GM21423 (cell line): ENCODE measurements at regions not wholly inside any gene's neighbourhood (a gene's known extent, or its start where the extent isn't known, plus 50 kb on each side); places are given as distances from the start of the nearest gene placed in this dataset.
"Not testable (repeated sequence)": the region's sequence is repeated elsewhere in the genome, so short reads cannot be mapped to it uniquely, and the experiment has no call there.

Experiments
- ATAC-seq: cut with Tn5 transposase; IDR thresholded peaks from one replicate; pipeline ENCODE4 v1.9.1; 2021; ENCODE audit warnings: mild to moderate bottlenecking, moderate library complexity; ENCODE audit not compliant: unreplicated experiment

DNA sequence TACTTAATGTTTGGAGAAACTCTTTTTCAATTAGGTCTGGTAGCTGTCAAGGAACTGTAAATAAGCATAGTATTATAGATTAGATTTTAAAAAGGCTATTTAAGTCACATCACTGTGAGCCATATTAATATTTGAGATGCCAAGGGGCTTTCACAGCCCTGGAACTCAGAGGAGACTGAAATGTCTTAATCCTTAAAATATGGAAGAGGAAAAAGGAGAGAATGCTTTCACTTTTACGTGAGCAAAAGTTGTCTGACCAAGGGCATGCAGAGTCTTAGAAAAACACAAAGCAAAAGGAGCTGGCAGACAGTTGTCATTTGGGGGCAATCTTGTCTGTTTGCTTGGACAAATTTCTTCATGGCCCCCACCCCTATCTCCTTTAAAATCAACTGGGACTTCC is 253.2 kb upstream of the IGFBP7 start:
- ATAC-seq = no peak

GRCh38 chr4:57360681-57361080 is 250.5 kb upstream of the IGFBP7 start:
- ATAC-seq = no peak

DNA sequence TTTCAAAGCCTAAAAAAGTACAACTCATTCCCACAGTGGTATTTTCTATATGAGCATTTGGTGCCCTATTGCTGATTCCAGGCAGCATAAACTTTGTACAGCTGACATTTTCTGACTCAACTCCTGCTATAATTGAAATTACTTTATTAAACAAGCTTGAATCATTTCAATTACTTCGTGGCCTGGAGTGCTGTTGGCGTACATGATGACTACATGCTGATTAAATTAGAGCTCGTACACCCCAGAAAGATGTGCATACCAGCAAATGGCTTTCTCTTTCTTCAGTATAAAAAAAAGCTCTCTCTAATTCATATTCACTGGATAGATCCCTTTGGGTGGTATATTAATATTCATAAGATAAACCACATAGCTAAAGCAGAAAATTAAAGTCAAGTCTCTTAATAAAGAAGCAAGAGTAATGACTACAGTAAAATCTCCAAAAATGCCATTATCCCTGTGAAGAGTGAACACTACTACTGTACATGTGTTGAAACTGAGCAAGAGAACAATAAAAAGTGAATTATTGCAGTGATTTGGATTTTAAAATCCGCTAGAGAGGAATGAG is 245.0 kb upstream of the IGFBP7 start:
- no peak for ATAC-seq

DNA sequence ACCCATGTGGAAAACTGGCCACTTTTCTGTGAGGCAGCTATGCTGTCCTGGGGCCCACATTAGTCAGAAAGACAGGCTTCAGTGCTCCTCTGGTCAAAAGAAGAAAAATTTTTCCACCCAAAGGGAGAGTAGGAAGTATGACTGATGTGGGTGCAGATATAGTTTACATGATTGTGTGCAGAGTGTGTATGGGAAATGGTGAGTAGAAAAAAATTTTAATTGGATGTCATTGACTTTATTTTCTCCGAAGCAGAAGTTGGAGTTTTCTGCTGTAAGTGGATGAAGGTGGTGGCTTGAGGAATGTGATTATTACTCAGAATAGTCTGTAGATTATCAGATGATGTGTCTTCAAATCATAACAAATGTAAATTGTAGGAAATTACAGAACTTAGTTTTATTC is 241.5 kb upstream of the IGFBP7 start:
- no peak for ATAC-seq

DNA sequence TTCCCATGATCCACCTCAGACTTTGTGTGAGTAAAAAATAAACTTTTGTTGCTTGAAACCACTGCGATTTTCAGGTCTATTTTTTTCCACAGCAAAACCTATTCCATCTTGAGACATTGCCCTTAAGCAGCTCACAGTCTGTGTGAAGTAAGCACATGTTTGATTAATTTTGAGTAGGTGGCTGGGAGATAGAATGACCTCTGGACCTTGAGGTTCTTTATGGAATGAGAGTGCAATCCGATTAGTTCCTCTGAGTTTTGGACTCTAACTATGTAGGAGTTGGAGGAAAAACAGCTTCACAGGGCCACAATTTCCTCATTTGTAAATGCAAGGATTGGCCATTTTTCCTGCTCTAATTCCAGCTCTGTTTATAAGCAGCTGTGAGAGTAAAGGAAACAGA is 234.1 kb upstream of the IGFBP7 start:
- no peak for ATAC-seq

DNA sequence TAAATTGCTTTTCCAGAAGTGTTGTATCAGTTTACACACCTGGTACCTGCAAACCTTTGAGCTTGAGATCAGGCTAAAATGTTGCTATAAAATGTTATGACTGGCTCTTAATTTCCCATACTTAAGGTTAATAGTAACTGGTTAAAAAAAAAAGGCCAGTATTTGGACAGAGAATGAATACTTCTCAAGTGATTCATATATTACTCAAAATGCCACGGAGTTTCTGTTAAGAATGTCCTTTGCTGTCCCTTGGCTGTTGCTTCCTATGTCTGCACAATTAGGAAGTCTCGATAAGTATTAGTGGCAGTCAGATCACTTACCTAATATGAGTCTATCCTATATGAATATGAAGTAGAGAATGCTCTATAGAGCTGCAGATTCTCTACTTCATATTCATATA is 232.2 kb upstream of the IGFBP7 start:
- no peak for ATAC-seq

DNA sequence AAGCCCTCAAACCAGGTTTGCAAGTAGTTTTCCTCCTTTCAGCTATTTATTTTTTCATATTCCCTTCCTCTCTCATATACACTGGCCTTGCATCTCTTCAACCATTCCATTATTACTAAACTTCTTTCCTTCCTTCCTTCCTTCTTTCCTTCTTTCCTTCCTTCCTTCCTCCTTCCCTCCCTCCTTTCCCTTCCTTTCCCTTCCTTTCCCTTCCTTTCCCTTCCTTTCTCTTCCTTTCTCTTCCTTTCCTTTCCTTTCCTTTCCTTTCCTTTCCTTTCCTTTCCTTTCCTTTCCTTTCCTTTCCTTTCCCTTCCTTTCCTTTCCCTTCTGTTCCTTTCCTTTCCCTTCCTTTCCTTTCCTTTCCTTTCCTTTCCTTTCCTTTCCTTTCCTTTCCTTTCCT is 228.7 kb upstream of the IGFBP7 start:
- ATAC-seq = not testable (repeated sequence)

DNA sequence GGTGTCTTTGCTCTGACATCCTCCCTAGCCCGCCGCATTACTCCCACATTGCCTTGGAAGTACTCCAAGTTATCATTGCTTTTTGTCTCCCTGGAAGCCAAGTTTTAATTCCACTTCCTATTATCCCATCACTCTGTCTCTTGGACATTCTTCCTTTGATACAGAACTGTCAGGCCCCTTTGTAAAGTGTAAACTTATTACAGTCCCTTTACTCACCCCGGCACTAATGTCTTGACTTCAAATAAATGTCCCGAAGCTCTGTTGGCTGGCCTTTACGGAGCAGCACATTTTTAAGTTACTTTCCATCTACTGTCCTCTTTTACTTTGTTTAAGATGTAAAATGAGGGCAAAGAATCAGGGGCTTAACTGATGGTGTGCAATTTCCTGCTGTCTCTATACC is 223.5 kb upstream of the IGFBP7 start:
- ATAC-seq = no peak

- no peak for ATAC-seq
These were observed 221.8 kb upstream of the IGFBP7 start for GRCh38 chr4:57331959-57332358.

DNA sequence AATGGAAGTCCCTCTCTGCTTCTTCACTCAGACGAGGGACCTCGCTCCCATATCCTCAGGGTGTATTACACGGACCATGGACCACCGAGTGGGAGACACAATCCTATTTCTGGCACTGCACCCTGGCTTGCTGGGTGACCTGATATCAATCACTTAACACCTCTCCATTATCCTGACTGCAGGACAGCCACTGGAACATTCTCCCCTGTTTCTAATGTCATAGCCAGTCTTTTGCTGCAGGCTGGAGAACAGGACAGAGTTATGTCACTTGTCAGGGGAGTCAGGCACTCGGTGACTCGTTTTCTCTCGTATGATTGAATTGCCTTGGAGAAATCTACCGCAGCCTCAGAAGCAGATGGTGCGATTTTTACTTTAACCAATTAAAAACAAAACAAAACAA is 219.1 kb upstream of the IGFBP7 start:
- no peak for ATAC-seq

GRCh38 chr4:57324673-57325307 is 214.6 kb upstream of the IGFBP7 start:
- ATAC-seq = no peak

- no peak for ATAC-seq
These were observed 210.7 kb upstream of the IGFBP7 start for GRCh38 chr4:57320849-57321248.

- ATAC-seq = no peak
These were observed 210.0 kb upstream of the IGFBP7 start for GRCh38 chr4:57320217-57320616.

- no peak for ATAC-seq
These were observed 208.5 kb upstream of the IGFBP7 start for GRCh38 chr4:57318703-57319102.

DNA sequence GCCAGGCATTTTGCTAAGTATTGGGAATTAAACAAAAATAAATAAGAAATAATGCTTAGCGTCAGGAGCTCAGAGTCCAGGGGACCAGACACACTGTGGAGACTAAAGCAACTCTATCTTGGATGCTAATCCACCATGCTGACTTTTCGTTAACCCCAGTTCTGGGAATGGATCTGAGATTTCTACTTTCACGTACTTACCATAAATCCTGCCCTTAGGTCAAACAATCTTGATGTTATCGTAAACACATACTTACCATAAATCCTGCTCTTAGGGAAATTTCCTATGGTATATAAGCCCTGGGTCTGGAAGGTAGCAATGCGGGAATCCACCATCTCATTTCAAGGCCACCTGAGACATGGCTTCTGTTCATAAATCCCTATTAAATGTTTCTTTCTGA is 204.5 kb upstream of the IGFBP7 start:
- no peak for ATAC-seq

DNA sequence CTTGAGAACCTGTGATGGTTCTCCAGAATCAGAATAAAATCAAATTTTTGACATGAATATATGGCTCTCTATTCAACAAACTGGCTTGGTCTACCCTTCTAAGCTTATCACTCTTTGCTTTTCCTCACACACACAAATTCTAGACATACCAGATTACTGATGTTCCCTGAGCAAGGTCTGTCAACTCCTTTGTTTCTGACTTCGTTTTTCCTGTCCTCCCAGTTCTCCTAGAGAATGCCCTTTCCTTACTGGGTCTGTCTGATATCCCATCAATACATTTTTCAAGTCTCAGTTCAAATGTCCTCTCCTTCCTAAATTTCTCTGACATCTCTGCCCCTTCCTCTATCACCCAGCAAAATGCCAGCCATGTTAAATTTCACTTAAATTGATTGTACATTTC is 202.1 kb upstream of the IGFBP7 start:
- no peak for ATAC-seq

DNA sequence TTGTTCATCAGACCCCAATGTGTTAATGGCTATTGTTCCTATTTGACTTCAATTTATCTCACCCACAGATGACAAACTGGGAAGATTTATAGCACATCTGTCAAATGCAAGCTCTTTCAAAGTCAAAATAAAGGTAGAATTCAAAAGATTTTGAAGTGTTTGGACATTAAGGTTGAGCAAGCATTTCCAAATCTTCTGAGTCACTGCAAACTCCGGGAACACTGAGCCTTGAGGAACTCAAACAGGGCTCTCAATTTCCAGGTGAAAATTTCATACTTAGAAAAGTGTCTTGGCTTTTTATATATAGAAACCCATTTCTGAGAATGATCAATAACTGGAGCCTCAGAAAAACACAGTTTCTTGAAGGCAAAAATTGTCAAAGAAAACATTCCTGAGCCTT is 199.5 kb upstream of the IGFBP7 start:
- ATAC-seq = no peak

GRCh38 chr4:57308301-57308700 is 198.1 kb upstream of the IGFBP7 start:
- no peak for ATAC-seq

DNA sequence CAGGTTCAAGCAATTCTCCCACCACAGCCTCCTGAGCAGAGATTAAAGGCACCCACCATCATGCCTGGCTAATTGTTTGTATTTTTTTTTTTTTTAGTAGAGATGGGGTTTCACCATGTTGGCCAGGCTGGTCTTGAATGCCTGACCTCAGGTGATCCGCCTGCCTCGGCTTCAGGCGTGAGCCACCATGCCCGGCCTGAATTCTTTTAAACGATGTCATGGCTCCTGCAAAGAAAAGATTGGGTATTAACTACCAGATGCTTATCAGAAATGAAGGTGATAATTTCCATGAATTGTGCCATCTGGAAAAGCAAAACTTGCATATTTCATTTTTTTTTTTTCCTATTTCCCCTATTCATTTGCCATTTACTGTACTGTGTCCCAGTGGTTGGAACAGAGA is 195.7 kb upstream of the IGFBP7 start:
- no peak for ATAC-seq

GRCh38 chr4:57303012-57303751 is 193.0 kb upstream of the IGFBP7 start:
- no peak for ATAC-seq

- ATAC-seq = not testable (repeated sequence)
These were observed 190.1 kb upstream of the IGFBP7 start for GRCh38 chr4:57300300-57300699.

- no peak for ATAC-seq
These were observed 181.7 kb upstream of the IGFBP7 start for GRCh38 chr4:57291911-57292310.
